B cell (primary cell): ENCODE measurements at regions not wholly inside any gene's neighbourhood (a gene's known extent, or its start where the extent isn't known, plus 50 kb on each side); places are given as distances from the start of the nearest gene placed in this dataset.

Source experiments
- ATAC-seq: fragments of 200-7000 bp; cut with Tn5 transposase; one replicate; pipeline ENCODE4 v1.10.0; 2021; ENCODE audit warnings: low read depth, mild to moderate bottlenecking, moderate number of reproducible peaks, moderate library complexity
- CTCF ChIA-PET: fragments of 350-600 bp; sonication (Branson Sonifier 250); formaldehyde crosslinking; loops from one replicate; lab custom pipeline; 2021; ENCODE audit warnings: antibody characterized with exemption, inconsistent platforms; lab: Charles Lee
- POLR2A ChIA-PET: fragments of 350-600 bp; sonication (Branson Sonifier 250); formaldehyde crosslinking; loops from one replicate; lab custom pipeline; 2021; ENCODE audit warnings: antibody characterized with exemption; lab: Charles Lee
- DNase-seq: peaks from one replicate; pipeline ENCODE4 v3.0.0; 2013
- H2AFZ ChIP-seq: 2 replicates; pipeline ENCODE4 v1.6.1; 2012; ENCODE audit warnings: mild to moderate bottlenecking, low read depth, low read length; ENCODE audit not compliant: insufficient read depth, poor library complexity, severe bottlenecking
- H3K27ac ChIP-seq, 2 donors: 1 replicate in 1 of 2; 2 replicates in 1 of 2; pipeline ENCODE4 v1.5.1; 2012 to 2013; ENCODE audit warnings: low read length in 2 of 2, mild to moderate bottlenecking in 2 of 2, moderate library complexity in 1 of 2
- H3K27me3 ChIP-seq, 4 experiments: fragments of 200-600 bp in 1 of 4; sonication (generic) in 1 of 4; replicated peaks in 1 of 4; 1 replicate in 2 of 4; 2 replicates in 2 of 4; pipeline versions ENCODE4 v1.6.1 to v1.7.0; 2013 to 2016; ENCODE audit warnings: low read length in 3 of 4, mild to moderate bottlenecking in 2 of 4, mixed read lengths in 1 of 4, moderate library complexity in 1 of 4; ENCODE audit not compliant: insufficient read depth in 4 of 4, control insufficient read depth in 3 of 4; ENCODE audit errors: control extremely low read depth in 1 of 4
- H3K36me3 ChIP-seq, 2 experiments: replicated peaks in 1 of 2; 1 replicate in 1 of 2; 2 replicates in 1 of 2; pipeline versions ENCODE4 v1.6.1 to v1.7.1; 2013; ENCODE audit warnings: low read length in 1 of 2; ENCODE audit not compliant: insufficient read depth in 2 of 2, control insufficient read depth in 1 of 2; ENCODE audit errors: control extremely low read depth in 1 of 2, extremely low read depth in 1 of 2
- H3K4me1 ChIP-seq, 2 donors: fragments of 200-600 bp in 1 of 2; sonication (generic) in 1 of 2; 1 replicate in 1 of 2; 2 replicates in 1 of 2; pipeline versions ENCODE4 v1.5.1 to v1.6.1; 2013 to 2017; ENCODE audit warnings: low read length in 2 of 2; ENCODE audit not compliant: control insufficient read depth in 2 of 2, insufficient read depth in 2 of 2
- H3K4me2 ChIP-seq: replicated peaks from 2 replicates; pipeline ENCODE3; 2012; ENCODE audit warnings: mild to moderate bottlenecking, low read depth, low read length; ENCODE audit not compliant: poor library complexity, severe bottlenecking
- H3K4me3 ChIP-seq, 5 experiments: fragments of 200-600 bp in 1 of 5; sonication (generic) in 1 of 5; 1 replicate in 3 of 5; 2 replicates in 2 of 5; pipeline versions ENCODE4 v1.5.1 to v1.7.0; 2011 to 2016; ENCODE audit warnings: low read length in 4 of 5, mild to moderate bottlenecking in 4 of 5, low read depth in 2 of 5, control low read depth in 1 of 5, moderate library complexity in 1 of 5; ENCODE audit not compliant: insufficient read depth in 1 of 5; ENCODE audit errors: control extremely low read depth in 1 of 5, extremely low read depth in 1 of 5
- H3K79me2 ChIP-seq: fragments of 200-600 bp; sonication (generic); one replicate; pipeline ENCODE4 v1.6.0; 2016; ENCODE audit warnings: low read length; ENCODE audit not compliant: control insufficient read depth, insufficient read depth
- H3K9ac ChIP-seq: fragments of 200-600 bp; sonication (generic); 2 replicates; pipeline ENCODE4 v1.6.1; 2017; ENCODE audit warnings: mild to moderate bottlenecking, low read length, moderate library complexity
- H3K9me3 ChIP-seq, 3 donors: one replicate each; pipeline versions ENCODE4 v1.6.1 to v1.7.1; 2013; ENCODE audit warnings: low read length in 2 of 3; ENCODE audit not compliant: control insufficient read depth in 2 of 3, insufficient read depth in 1 of 3; ENCODE audit errors: control extremely low read depth in 1 of 3
- H4K20me1 ChIP-seq: 2 replicates; pipeline ENCODE4 v1.6.0; 2012; ENCODE audit warnings: mild to moderate bottlenecking, low read length; ENCODE audit not compliant: insufficient read depth, control insufficient read depth, poor library complexity, severe bottlenecking
- H3K27ac Mint-ChIP-seq: one replicate; pipeline ENCODE4 v1.8.0; 2021; ENCODE audit warnings: mixed read lengths
- H3K27me3 Mint-ChIP-seq: one replicate; pipeline ENCODE4 v1.8.0; 2021; ENCODE audit warnings: mixed read lengths
- H3K4me1 Mint-ChIP-seq: one replicate; pipeline ENCODE4 v1.8.0; 2021; ENCODE audit warnings: mixed read lengths
- H3K4me3 Mint-ChIP-seq: one replicate; pipeline ENCODE4 v1.8.0; 2021; ENCODE audit warnings: mixed read lengths
- H3K9me3 Mint-ChIP-seq: one replicate; pipeline ENCODE4 v1.8.0; 2022; ENCODE audit warnings: mixed read lengths; ENCODE audit not compliant: insufficient read depth
- CTCF ChIP-seq: fragments of 200-600 bp; IDR thresholded peaks from one replicate; pipeline ENCODE4 v1.8.0; 2022; ENCODE audit warnings: antibody characterized with exemption, mild to moderate bottlenecking
- EZH2 ChIP-seq: IDR thresholded peaks from 2 replicates; pipeline ENCODE4 v1.6.1; 2012; ENCODE audit warnings: borderline replicate concordance, low read depth, mild to moderate bottlenecking, moderate library complexity, low read length; ENCODE audit not compliant: insufficient read depth, poor library complexity, severe bottlenecking
- WGBS: methylation state at CpG from one replicate; pipeline ENCODE4 v1.1.5; 2013; ENCODE audit warnings: missing lambda C conversion rate; ENCODE audit not compliant: insufficient coverage; 5-methylcytosine and 5-hydroxymethylcytosine counted together
- intact Hi-C: fragments of 100-400 bp; cut with micrococcal nuclease; formaldehyde crosslinking; loops from one replicate; pipeline ENCODE4 v1.10.0; 2022

DNA sequence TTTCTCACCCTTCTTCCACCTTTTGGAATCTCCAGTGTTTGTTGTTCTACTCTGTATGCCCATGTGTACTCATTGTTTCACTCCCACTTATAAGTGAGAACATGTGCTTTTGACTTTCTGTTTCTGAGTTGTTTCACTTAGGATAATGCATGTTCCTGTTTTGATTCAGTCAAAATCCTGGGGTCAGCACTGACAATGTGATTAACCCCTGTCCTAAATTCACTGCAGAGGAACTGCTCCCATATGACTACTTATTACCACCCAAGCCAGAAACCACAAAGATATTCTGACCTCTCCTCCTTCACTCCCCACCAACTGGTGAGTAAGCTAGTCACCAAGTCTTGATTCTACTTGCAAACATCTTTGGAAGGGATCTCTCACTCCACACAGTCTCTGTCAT is 251.4 kb upstream of the TCF4 start:
- H3K4me1 Mint-ChIP-seq = peaks cover 4% of the 10 kb centered on the region
- DNase-seq (no peak), ATAC-seq (no peak)
- Histone ChIP-seq H3K27ac (no peak overlapping the region), H3K4me3 (no peak overlapping the region), H3K9ac (no peak overlapping the region), H2AFZ (no peak overlapping the region), H3K4me2 (no peak overlapping the region), H3K36me3 (no peaks in the 10 kb centered on the region), H3K9me3 (peaks cover 0 to 18% (median 3%) of the 10 kb centered on the region in 3 donors), H3K79me2 (no peaks in the 10 kb centered on the region), H3K27me3 (no peaks in the 10 kb centered on the region), H3K4me1 (no peaks in the 10 kb centered on the region), H4K20me1 (no peaks in the 10 kb centered on the region)
- POLR2A ChIA-PET = no interaction called here
- no peaks in the 10 kb centered on the region for H3K27me3 Mint-ChIP-seq
- CTCF ChIA-PET = no interaction called here
- peaks cover 7% of the 10 kb centered on the region for H3K9me3 Mint-ChIP-seq
- no peak overlapping the region for H3K4me3 Mint-ChIP-seq
- intact Hi-C loops = no loop called here
- H3K27ac Mint-ChIP-seq = no peak overlapping the region
- TF ChIP-seq CTCF (no peak), EZH2 (no peak)

- Mint-ChIP-seq H3K4me1 (peaks cover 4% of the 10 kb centered on the region), H3K9me3 (peaks cover 7% of the 10 kb centered on the region), H3K4me3 (no peak overlapping the region), H3K27me3 (no peaks in the 10 kb centered on the region), H3K27ac (no peak overlapping the region)
- no peaks in the 10 kb centered on the region for H3K4me1 ChIP-seq
- ChIA-PET CTCF (no interaction called here), POLR2A (no interaction called here)
- H3K27ac ChIP-seq = no peak overlapping the region
- H3K36me3 ChIP-seq = no peaks in the 10 kb centered on the region
- H3K9me3 ChIP-seq = peaks cover 0 to 18% (median 3%) of the 10 kb centered on the region in 3 donors
- no peak overlapping the region for H3K4me3 ChIP-seq
- DNase-seq = no peak
- no peak overlapping the region for H3K9ac ChIP-seq
- 87% methylated on average over 2 of the region's 3 CpGs for WGBS
- intact Hi-C loops = no loop called here
- H3K79me2 ChIP-seq = no peaks in the 10 kb centered on the region
- H3K27me3 ChIP-seq = no peaks in the 10 kb centered on the region
- no peak overlapping the region for H2AFZ ChIP-seq
- no peak overlapping the region for H3K4me2 ChIP-seq
- TF ChIP-seq CTCF (no peak), EZH2 (no peak)
- H4K20me1 ChIP-seq = no peaks in the 10 kb centered on the region
- no peak for ATAC-seq
These were observed 250.8 kb upstream of the TCF4 start for GRCh38 chr18:55838841-55839240.
